ENCODE measurements at regions not wholly inside any gene's neighbourhood (a gene's known extent, or its start where the extent isn't known, plus 50 kb on each side); places are given as distances from the start of the nearest gene placed in this dataset.

GRCh38 chrX:66731398-66731797 lies 92.5 kb upstream of the EDA2R start:
- no peak for TF ChIP-seq CEBPB (IDR thresholded peaks at IDR 0.05; ENCODE audit: low read depth, low read length)
- TF ChIP-seq CTCF (conservative IDR thresholded peaks at IDR 0.05; ENCODE audit: low read depth, low read length): peak; percentile 51
- no peak for TF ChIP-seq POLR2A (IDR thresholded peaks at IDR 0.05; ENCODE audit: low read depth, low read length)
- no peak for TF ChIP-seq MAZ (IDR thresholded peaks at IDR 0.05; ENCODE audit: borderline replicate concordance, low read depth, low read length)
- no peak for TF ChIP-seq USF2 (IDR thresholded peaks at IDR 0.05; ENCODE audit: low read depth, low read length)
- no peak for TF ChIP-seq ELK1 (IDR thresholded peaks at IDR 0.05; ENCODE audit: borderline replicate concordance, low read depth, low read length)
- no peak for TF ChIP-seq NFE2L2 (IDR thresholded peaks at IDR 0.05; ENCODE audit: low read depth, low read length)
